ENCODE measurements at regions not wholly inside any gene's neighbourhood (a gene's known extent, or its start where the extent isn't known, plus 50 kb on each side); places are given as distances from the start of the nearest gene placed in this dataset.

GRCh38 chr6:8279041-8279805 lies 156.1 kb downstream of the SLC35B3 start:
- ATAC-seq, result no peak
- intact Hi-C loops (cut with DNase I, micrococcal nuclease), result no loop called here
- DNase-seq, result no peak

GRCh38 chr6:8278562-8278961 lies 156.8 kb downstream of the SLC35B3 start:
- intact Hi-C loops (cut with DNase I, micrococcal nuclease), result no loop called here
- ATAC-seq (no peak), DNase-seq (no peak)

- ATAC-seq (no peak), DNase-seq (no peak)
These were observed 157.6 kb downstream of the SLC35B3 start for GRCh38 chr6:8277769-8278168.

GRCh38 chr6:8276148-8276547 lies 159.2 kb downstream of the SLC35B3 start:
- no peak for ATAC-seq
- intact Hi-C loops (cut with DNase I, micrococcal nuclease), result no loop called here
- DNase-seq, result no peak

More at GRCh38 chr6:8277769-8278168, 157.6 kb downstream of the SLC35B3 start:
- intact Hi-C loops (cut with DNase I, micrococcal nuclease), result no loop called here

GRCh38 chr6:8275667-8276066 lies 159.7 kb downstream of the SLC35B3 start:
- intact Hi-C loops (cut with DNase I, micrococcal nuclease), result no loop called here
- DNase-seq (no peak), ATAC-seq (no peak)

GRCh38 chr6:8274226-8274625 lies 161.1 kb downstream of the SLC35B3 start:
- intact Hi-C loops (cut with DNase I, micrococcal nuclease), result no loop called here
- no peak for ATAC-seq

GRCh38 chr6:8269872-8270454 lies 165.4 kb downstream of the SLC35B3 start:
- intact Hi-C loops (cut with DNase I, micrococcal nuclease), result no loop called here
- DNase-seq (no peak), ATAC-seq (peak; percentile 45)

More at GRCh38 chr6:8274226-8274625, 161.1 kb downstream of the SLC35B3 start:
- no peak for DNase-seq

- DNase-seq (no peak), ATAC-seq (no peak)
- intact Hi-C loops (cut with DNase I, micrococcal nuclease), result no loop called here
These were observed 166.3 kb downstream of the SLC35B3 start for GRCh38 chr6:8269094-8269493.

GRCh38 chr6:8268606-8269005 lies 166.3 kb upstream of the EEF1E1 start:
- intact Hi-C loops (cut with DNase I, micrococcal nuclease), result no loop called here
- no peak for DNase-seq
- no peak for ATAC-seq

- ATAC-seq, result no peak
- no peak for DNase-seq
- intact Hi-C loops (cut with DNase I, micrococcal nuclease), result no loop called here
These were observed 165.8 kb upstream of the EEF1E1 start for GRCh38 chr6:8268156-8268555.

- ATAC-seq (no peak), DNase-seq (no peak)
- intact Hi-C loops (cut with DNase I, micrococcal nuclease), result no loop called here
These were observed 158.3 kb upstream of the EEF1E1 start for GRCh38 chr6:8260610-8261009.

- no peak for DNase-seq
- intact Hi-C loops (cut with DNase I, micrococcal nuclease), result no loop called here
- ATAC-seq, result no peak
These were observed 144.1 kb upstream of the EEF1E1 start for GRCh38 chr6:8246403-8246802.

- intact Hi-C loops (cut with DNase I, micrococcal nuclease), result no loop called here
- DNase-seq, result no peak
- ATAC-seq, result no peak
These were observed 143.4 kb upstream of the EEF1E1 start for GRCh38 chr6:8245726-8246125.

GRCh38 chr6:8243475-8243874 lies 141.1 kb upstream of the EEF1E1 start:
- intact Hi-C loops (cut with DNase I, micrococcal nuclease), result no loop called here
- ATAC-seq (no peak), DNase-seq (no peak)

GRCh38 chr6:8242885-8243284 lies 140.5 kb upstream of the EEF1E1 start:
- ATAC-seq, result no peak
- no peak for DNase-seq
- intact Hi-C loops (cut with DNase I, micrococcal nuclease), result no loop called here

GRCh38 chr6:8240301-8240700 lies 138.0 kb upstream of the EEF1E1 start:
- intact Hi-C loops (cut with DNase I, micrococcal nuclease), result no loop called here
- ATAC-seq, result no peak
- DNase-seq, result no peak

- no peak for DNase-seq
- ATAC-seq, result no peak
- intact Hi-C loops (cut with DNase I, micrococcal nuclease), result no loop called here
These were observed 136.7 kb upstream of the EEF1E1 start for GRCh38 chr6:8238773-8239683.

- no peak for DNase-seq
- intact Hi-C loops (cut with DNase I, micrococcal nuclease), result no loop called here
- ATAC-seq, result no peak
These were observed 135.3 kb upstream of the EEF1E1 start for GRCh38 chr6:8237668-8238067.

GRCh38 chr6:8236956-8237355 lies 134.6 kb upstream of the EEF1E1 start:
- intact Hi-C loops (cut with DNase I, micrococcal nuclease), result no loop called here
- ATAC-seq, result no peak
- DNase-seq, result no peak

- intact Hi-C loops (cut with DNase I, micrococcal nuclease), result no loop called here
- ATAC-seq (no peak), DNase-seq (no peak)
These were observed 132.0 kb upstream of the EEF1E1 start for GRCh38 chr6:8234321-8234720.

All from left colon (tissue), 2 donors.